ENCODE measurements at regions not wholly inside any gene's neighbourhood (a gene's known extent, or its start where the extent isn't known, plus 50 kb on each side); places are given as distances from the start of the nearest gene placed in this dataset.

DNA sequence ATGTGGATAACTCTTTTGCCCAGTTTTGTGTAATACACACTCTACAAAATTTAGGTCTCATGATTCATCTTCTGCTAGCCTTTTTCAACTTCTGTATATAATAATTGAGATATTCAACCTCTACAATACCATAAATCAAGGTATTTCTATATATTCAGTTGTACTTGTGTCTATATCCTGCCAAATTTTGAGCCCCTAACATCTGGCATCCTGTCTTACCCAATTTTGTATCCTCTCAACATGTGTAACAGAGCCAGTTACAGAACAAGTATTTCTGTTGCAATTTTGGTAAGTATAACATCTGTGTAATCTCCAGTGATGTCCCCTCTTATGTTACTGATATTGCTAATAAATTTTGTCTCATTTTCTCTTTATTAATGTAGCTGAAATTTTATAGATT lies 145.8 kb downstream of the TRIB2 start:
- H3K36me3 ChIP-seq (ENCODE audit: control insufficient read depth, insufficient read depth, low read length): no peaks in the 10 kb centered on the region
- H3K27me3 ChIP-seq (ENCODE audit: control insufficient read depth, insufficient read depth, low read length): no peaks in the 10 kb centered on the region
- H3K4me1 ChIP-seq (ENCODE audit: control insufficient read depth, insufficient read depth, low read length): no peaks in the 10 kb centered on the region
- DNase-seq (ENCODE audit: low read depth in 4 of 6, low spot score in 6 of 6): no peak
- no peak overlapping the region for H3K27ac ChIP-seq (ENCODE audit: low read depth, low read length)
- H3K9me3 ChIP-seq (ENCODE audit: control insufficient read depth, insufficient read depth, low read length): peaks cover 3% of the 10 kb centered on the region
- H3K4me3 ChIP-seq (ENCODE audit: low read depth, low read length): no peak overlapping the region

DNA sequence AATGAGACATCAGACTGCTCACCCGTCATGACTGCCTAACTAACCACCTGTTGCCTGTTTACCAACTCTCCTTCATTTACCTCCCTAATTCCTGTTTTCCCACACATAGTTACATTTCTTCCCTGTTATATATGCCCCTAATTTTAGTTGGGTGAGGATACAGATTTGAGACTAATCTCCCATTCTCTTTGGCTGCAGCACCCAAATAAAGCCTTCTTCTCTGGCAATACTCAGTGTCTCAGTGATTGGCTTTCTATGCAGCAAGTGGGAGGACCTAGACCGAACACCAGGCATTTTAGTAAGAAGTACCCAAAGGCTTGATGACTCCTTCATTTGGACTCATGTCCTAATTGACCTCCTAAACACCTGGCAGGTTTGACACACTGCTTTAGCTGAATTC lies 147.2 kb downstream of the TRIB2 start:
- Histone ChIP-seq H3K27me3 (ENCODE audit: control insufficient read depth, insufficient read depth, low read length) (no peaks in the 10 kb centered on the region), H3K4me3 (ENCODE audit: low read depth, low read length) (no peak overlapping the region), H3K4me1 (ENCODE audit: control insufficient read depth, insufficient read depth, low read length) (no peaks in the 10 kb centered on the region), H3K36me3 (ENCODE audit: control insufficient read depth, insufficient read depth, low read length) (no peaks in the 10 kb centered on the region), H3K9me3 (ENCODE audit: control insufficient read depth, insufficient read depth, low read length) (peaks cover 3% of the 10 kb centered on the region), H3K27ac (ENCODE audit: low read depth, low read length) (no peak overlapping the region)
- 100% methylated on average over 1 of the region's 2 CpGs for WGBS (ENCODE audit: insufficient coverage)
- no peak for DNase-seq (ENCODE audit: low read depth in 4 of 6, low spot score in 6 of 6)

DNA sequence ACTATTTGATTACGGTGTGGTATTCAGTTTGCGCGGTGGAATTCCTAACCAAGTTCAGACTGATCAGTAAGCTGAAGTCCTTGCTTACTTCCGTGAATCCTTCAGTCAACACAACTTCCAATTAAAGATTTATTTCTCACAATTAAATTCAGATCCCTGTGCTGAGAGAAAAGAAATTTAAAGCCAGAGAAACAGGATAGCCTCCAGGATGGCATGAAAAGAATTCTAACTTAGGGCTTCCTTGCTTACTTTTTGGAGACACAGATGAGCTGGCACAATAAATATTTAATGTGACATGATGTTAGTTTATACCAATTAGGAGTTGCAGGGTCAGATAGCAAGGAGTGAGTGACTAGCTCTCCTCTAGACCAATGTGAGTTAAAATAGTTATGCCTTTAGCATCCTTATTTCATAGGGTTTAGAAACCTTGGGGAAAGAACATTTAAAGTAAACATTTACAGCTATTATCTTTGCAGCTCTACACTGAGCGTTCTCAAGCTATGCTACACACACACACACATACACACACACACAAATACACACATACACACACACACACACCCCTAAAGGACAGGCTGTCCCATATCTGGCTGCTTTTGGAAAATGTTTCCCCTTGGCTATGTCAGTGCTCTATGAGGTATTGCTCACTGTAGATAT lies 151.0 kb downstream of the TRIB2 start:
- Histone ChIP-seq H3K36me3 (ENCODE audit: control insufficient read depth, insufficient read depth, low read length) (no peaks in the 10 kb centered on the region), H3K27me3 (ENCODE audit: control insufficient read depth, insufficient read depth, low read length) (no peaks in the 10 kb centered on the region), H3K27ac (ENCODE audit: low read depth, low read length) (no peak overlapping the region), H3K4me3 (ENCODE audit: low read depth, low read length) (no peak overlapping the region), H3K4me1 (ENCODE audit: control insufficient read depth, insufficient read depth, low read length) (no peaks in the 10 kb centered on the region), H3K9me3 (ENCODE audit: control insufficient read depth, insufficient read depth, low read length) (peaks cover 3% of the 10 kb centered on the region)
- 80% methylated on average over 1 of the region's 5 CpGs for WGBS (ENCODE audit: insufficient coverage)
- DNase-seq (ENCODE audit: low read depth in 4 of 6, low spot score in 6 of 6): no peak

DNA sequence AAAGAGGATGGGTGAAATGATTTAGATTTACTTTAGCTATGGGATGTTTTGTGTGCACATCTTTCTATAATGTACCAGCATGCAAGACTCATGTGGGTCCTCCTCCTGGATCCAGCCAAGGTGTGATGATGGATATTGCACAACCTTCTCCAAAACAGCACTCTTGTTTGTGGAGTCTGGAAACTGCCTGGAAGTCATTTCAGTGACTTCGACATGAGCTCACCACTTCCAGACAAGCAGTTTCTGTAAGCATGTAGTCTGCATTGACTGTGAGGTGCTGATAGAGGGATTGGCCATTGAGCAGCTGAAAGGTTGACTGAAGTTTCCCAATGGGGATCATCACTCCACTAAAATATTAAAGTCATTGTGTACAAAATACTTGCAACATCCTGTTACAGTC lies 154.0 kb downstream of the TRIB2 start:
- Histone ChIP-seq H3K4me3 (ENCODE audit: low read depth, low read length) (no peak overlapping the region), H3K36me3 (ENCODE audit: control insufficient read depth, insufficient read depth, low read length) (no peaks in the 10 kb centered on the region), H3K4me1 (ENCODE audit: control insufficient read depth, insufficient read depth, low read length) (no peaks in the 10 kb centered on the region), H3K9me3 (ENCODE audit: control insufficient read depth, insufficient read depth, low read length) (no peaks in the 10 kb centered on the region), H3K27ac (ENCODE audit: low read depth, low read length) (no peak overlapping the region), H3K27me3 (ENCODE audit: control insufficient read depth, insufficient read depth, low read length) (no peaks in the 10 kb centered on the region)
- DNase-seq (ENCODE audit: low read depth in 4 of 6, low spot score in 6 of 6): no peak
- WGBS (ENCODE audit: insufficient coverage): no CpG with 5 or more reads among the region's 1 CpG

DNA sequence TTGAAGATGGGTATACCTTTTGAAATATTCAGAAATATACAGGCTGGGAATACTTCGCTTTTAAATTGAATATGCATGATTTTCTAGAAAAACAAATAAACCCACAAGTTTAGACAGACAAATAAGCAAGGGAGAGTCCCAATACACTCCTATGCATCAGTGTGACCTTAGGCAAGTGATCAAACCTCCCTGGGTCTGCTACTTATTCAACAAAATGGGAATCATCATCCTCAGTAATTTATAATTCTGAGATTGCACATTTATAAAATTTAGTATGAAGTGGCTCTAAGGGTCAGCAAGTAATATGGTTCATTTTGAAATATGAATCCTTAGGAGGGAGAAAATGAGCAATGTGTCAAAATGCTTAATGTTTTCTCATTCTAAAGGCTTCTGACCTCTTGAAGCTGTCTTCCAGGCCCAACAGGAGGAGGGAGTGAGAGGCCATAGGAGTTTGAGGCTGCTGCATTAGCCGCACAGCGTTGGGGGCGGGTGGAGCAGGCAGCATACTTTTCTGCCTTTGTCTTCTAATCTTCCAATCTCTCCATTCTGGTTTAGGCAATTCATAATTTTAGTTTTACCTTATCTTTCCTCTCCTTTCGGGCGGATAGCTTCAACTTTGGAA lies 155.1 kb downstream of the TRIB2 start:
- no peaks in the 10 kb centered on the region for H3K36me3 ChIP-seq (ENCODE audit: control insufficient read depth, insufficient read depth, low read length)
- H3K27ac ChIP-seq (ENCODE audit: low read depth, low read length): no peak overlapping the region
- no peaks in the 10 kb centered on the region for H3K4me1 ChIP-seq (ENCODE audit: control insufficient read depth, insufficient read depth, low read length)
- peak in 1 of 6 donors; percentile 29 for DNase-seq (ENCODE audit: low read depth in 4 of 6, low spot score in 6 of 6)
- H3K4me3 ChIP-seq (ENCODE audit: low read depth, low read length): no peak overlapping the region
- no CpG with 5 or more reads among the region's 6 CpGs for WGBS (ENCODE audit: insufficient coverage)
- no peaks in the 10 kb centered on the region for H3K27me3 ChIP-seq (ENCODE audit: control insufficient read depth, insufficient read depth, low read length)
- H3K9me3 ChIP-seq (ENCODE audit: control insufficient read depth, insufficient read depth, low read length): no peaks in the 10 kb centered on the region

DNA sequence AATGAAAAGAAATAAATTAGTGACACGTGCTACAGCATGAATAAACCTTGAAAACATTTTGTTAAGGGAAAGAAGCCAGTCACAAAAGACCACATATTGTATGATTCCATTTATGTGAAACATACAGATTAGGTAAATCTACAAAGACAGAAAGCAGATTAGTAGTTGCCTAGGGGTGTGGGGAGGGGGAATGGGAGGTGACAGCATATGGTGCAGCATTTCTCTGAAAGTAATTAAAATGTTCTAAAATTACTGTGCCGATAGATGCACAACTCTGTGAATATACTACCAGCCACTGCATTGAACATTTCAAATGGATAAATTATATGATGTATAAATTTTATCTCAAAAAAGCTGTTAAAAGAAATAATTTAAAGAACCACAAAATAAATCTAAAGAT lies 161.0 kb downstream of the TRIB2 start:
- DNase-seq (ENCODE audit: low read depth in 4 of 6, low spot score in 6 of 6): peak in 1 of 6 donors; percentile 36
- no peaks in the 10 kb centered on the region for H3K9me3 ChIP-seq (ENCODE audit: control insufficient read depth, insufficient read depth, low read length)
- no CpG with 5 or more reads among the region's 2 CpGs for WGBS (ENCODE audit: insufficient coverage)

DNA sequence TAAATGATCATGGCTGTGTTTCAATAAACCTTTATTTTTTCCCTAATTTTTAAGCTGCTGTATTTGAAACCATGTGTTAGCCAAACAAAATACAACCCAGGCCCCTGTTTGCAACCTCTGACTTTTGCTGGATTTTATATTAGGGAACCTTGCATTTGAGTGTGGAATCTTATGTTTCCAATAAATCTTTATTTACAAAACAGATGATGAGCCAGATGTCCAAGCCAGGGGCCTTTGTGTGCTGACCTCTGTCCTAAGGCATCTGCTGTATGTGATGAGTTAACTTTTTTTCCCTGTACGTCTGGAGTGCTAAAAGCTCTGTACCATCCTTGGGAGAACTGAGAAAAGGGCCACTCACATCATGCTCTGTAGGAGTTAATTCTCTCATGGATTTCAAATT lies 162.9 kb downstream of the TRIB2 start:
- no peaks in the 10 kb centered on the region for H3K4me1 ChIP-seq (ENCODE audit: control insufficient read depth, insufficient read depth, low read length)
- H3K27me3 ChIP-seq (ENCODE audit: control insufficient read depth, insufficient read depth, low read length): no peaks in the 10 kb centered on the region
- DNase-seq (ENCODE audit: low read depth in 4 of 6, low spot score in 6 of 6): no peak
- no peak overlapping the region for H3K27ac ChIP-seq (ENCODE audit: low read depth, low read length)
- H3K4me3 ChIP-seq (ENCODE audit: low read depth, low read length): no peak overlapping the region
- 60% methylated on average over 1 of the region's 1 CpG for WGBS (ENCODE audit: insufficient coverage)
- no peaks in the 10 kb centered on the region for H3K9me3 ChIP-seq (ENCODE audit: control insufficient read depth, insufficient read depth, low read length)
- H3K36me3 ChIP-seq (ENCODE audit: control insufficient read depth, insufficient read depth, low read length): no peaks in the 10 kb centered on the region

More for the DNA sequence above, 161.0 kb downstream of the TRIB2 start:
- Histone ChIP-seq H3K27ac (ENCODE audit: low read depth, low read length) (no peak overlapping the region), H3K36me3 (ENCODE audit: control insufficient read depth, insufficient read depth, low read length) (no peaks in the 10 kb centered on the region), H3K27me3 (ENCODE audit: control insufficient read depth, insufficient read depth, low read length) (no peaks in the 10 kb centered on the region), H3K4me3 (ENCODE audit: low read depth, low read length) (no peak overlapping the region), H3K4me1 (ENCODE audit: control insufficient read depth, insufficient read depth, low read length) (no peaks in the 10 kb centered on the region)

DNA sequence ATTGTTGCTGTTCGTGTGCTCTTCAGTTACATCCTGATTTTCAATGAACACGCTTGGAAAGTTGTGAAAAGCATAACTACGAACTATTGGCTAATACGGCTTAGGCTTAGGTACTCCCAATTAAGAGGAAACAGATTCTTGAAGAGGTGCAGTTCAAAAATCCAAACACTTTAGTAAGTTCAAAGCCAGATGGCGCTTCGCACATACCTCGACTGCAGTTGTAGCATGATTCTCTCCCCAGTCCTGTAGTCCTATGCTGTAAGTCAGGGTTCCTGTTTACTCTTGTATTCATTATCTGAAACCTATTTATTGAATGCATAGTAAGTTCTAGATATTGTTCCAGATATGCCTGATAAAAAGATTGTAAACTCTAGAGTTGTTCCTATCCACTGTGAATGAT lies 165.2 kb downstream of the TRIB2 start:
- H3K4me1 ChIP-seq (ENCODE audit: control insufficient read depth, insufficient read depth, low read length): no peaks in the 10 kb centered on the region
- 100% methylated on average over 1 of the region's 7 CpGs for WGBS (ENCODE audit: insufficient coverage)
- H3K27me3 ChIP-seq (ENCODE audit: control insufficient read depth, insufficient read depth, low read length): no peaks in the 10 kb centered on the region
- H3K4me3 ChIP-seq (ENCODE audit: low read depth, low read length): no peak overlapping the region
- H3K27ac ChIP-seq (ENCODE audit: low read depth, low read length): no peak overlapping the region
- no peaks in the 10 kb centered on the region for H3K36me3 ChIP-seq (ENCODE audit: control insufficient read depth, insufficient read depth, low read length)
- peak in 1 of 6 donors; percentile 8 for DNase-seq (ENCODE audit: low read depth in 4 of 6, low spot score in 6 of 6)
- no peaks in the 10 kb centered on the region for H3K9me3 ChIP-seq (ENCODE audit: control insufficient read depth, insufficient read depth, low read length)

DNA sequence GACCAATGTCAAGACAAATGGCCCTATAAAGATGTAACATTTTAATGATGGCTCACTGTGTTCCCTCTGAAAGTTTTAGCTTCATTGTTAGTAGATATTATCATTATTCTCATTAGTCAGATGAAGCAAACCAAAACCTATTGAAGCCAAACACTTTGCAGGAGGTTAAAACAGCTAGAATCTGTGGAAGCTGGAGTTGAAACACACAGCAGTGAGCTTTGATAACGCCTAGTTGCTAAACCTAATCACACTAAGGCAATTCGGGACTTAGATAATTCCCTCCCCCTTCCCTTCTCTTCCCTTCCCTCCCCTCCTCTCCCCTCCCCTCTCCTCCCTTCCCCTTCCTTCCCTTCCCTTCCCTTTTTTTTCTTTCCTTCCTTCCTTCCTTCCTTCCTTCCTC lies 165.7 kb downstream of the TRIB2 start:
- Histone ChIP-seq H3K4me1 (ENCODE audit: control insufficient read depth, insufficient read depth, low read length) (no peaks in the 10 kb centered on the region), H3K4me3 (ENCODE audit: low read depth, low read length) (no peak overlapping the region), H3K9me3 (ENCODE audit: control insufficient read depth, insufficient read depth, low read length) (no peaks in the 10 kb centered on the region), H3K36me3 (ENCODE audit: control insufficient read depth, insufficient read depth, low read length) (no peaks in the 10 kb centered on the region), H3K27ac (ENCODE audit: low read depth, low read length) (no peak overlapping the region), H3K27me3 (ENCODE audit: control insufficient read depth, insufficient read depth, low read length) (no peaks in the 10 kb centered on the region)
- WGBS (ENCODE audit: insufficient coverage): 47% methylated on average over 2 of the region's 2 CpGs
- DNase-seq (ENCODE audit: low read depth in 4 of 6, low spot score in 6 of 6): no peak

DNA sequence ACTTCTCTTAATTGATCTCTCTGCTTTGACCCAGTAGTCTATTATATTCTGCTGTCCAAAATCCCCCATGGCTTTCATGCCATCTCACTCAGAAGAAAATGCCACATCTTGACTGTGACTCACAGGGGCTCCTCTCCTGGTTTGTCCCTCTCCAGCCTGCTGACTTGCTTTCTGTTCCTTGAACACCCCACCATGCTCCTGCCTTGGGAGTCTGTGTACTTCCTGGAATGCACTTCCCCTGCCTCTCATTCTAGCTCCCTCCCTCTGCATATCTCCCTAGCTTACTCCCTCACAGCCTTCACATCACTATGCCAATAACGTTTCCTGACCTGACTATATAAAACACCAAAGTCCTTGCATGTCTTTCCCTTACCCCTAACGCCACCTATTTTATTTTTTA lies 167.2 kb downstream of the TRIB2 start:
- H3K4me1 ChIP-seq (ENCODE audit: control insufficient read depth, insufficient read depth, low read length): no peaks in the 10 kb centered on the region
- no CpG with 5 or more reads among the region's 2 CpGs for WGBS (ENCODE audit: insufficient coverage)

More for the DNA sequence above, 167.2 kb downstream of the TRIB2 start:
- Histone ChIP-seq H3K27ac (ENCODE audit: low read depth, low read length) (no peak overlapping the region), H3K9me3 (ENCODE audit: control insufficient read depth, insufficient read depth, low read length) (no peaks in the 10 kb centered on the region), H3K27me3 (ENCODE audit: control insufficient read depth, insufficient read depth, low read length) (no peaks in the 10 kb centered on the region), H3K36me3 (ENCODE audit: control insufficient read depth, insufficient read depth, low read length) (no peaks in the 10 kb centered on the region), H3K4me3 (ENCODE audit: low read depth, low read length) (no peak overlapping the region)
- DNase-seq (ENCODE audit: low read depth in 4 of 6, low spot score in 6 of 6): no peak

Measured in spinal cord (tissue), 9 donors.